GM23338 (cell line): ENCODE measurements at regions not wholly inside any gene's neighbourhood (a gene's known extent, or its start where the extent isn't known, plus 50 kb on each side); places are given as distances from the start of the nearest gene placed in this dataset.

Source experiments
- ATAC-seq: fragments of 200-7000 bp; cut with Tn5 transposase; 3 replicates; pipeline ENCODE4 v1.9.1; 2020
- DNase-seq: peaks from one replicate; pipeline ENCODE4 v3.0.0-alpha.2; 2015; ENCODE audit warnings: low spot score
- H2AFZ ChIP-seq: fragments of 200-600 bp; sonication (generic); 2 replicates; pipeline ENCODE4 v1.8.0; 2016; ENCODE audit warnings: antibody characterized with exemption, mild to moderate bottlenecking, moderate library complexity
- H3F3A ChIP-seq: fragments of 200-600 bp; sonication (generic); replicated peaks from 2 replicates; pipeline ENCODE4 v1.8.0; 2017; ENCODE audit warnings: antibody characterized with exemption, mixed run types, low read depth
- H3K27ac ChIP-seq: fragments of 200-600 bp; sonication (generic); 2 replicates; pipeline ENCODE4 v1.6.1; 2016; ENCODE audit warnings: low read depth
- H3K27me3 ChIP-seq: fragments of 200-600 bp; sonication (generic); 2 replicates; pipeline ENCODE4 v1.8.0; 2016; ENCODE audit warnings: mild to moderate bottlenecking, mixed run types, moderate library complexity; ENCODE audit not compliant: insufficient read depth
- H3K36me3 ChIP-seq: fragments of 200-600 bp; sonication (generic); 2 replicates; pipeline ENCODE4 v1.8.0; 2016; ENCODE audit warnings: mild to moderate bottlenecking; ENCODE audit not compliant: insufficient read depth
- H3K4me1 ChIP-seq: fragments of 200-600 bp; sonication (generic); 2 replicates; pipeline ENCODE4 v1.8.0; 2016; ENCODE audit warnings: mild to moderate bottlenecking, moderate library complexity; ENCODE audit not compliant: insufficient read depth
- H3K4me2 ChIP-seq: fragments of 200-600 bp; sonication (generic); 2 replicates; pipeline ENCODE4 v1.7.1; 2017; ENCODE audit warnings: mixed run types
- H3K4me3 ChIP-seq: fragments of 200-600 bp; sonication (generic); 2 replicates; pipeline ENCODE4 v1.6.1; 2016; ENCODE audit warnings: mixed run types
- H3K79me2 ChIP-seq: fragments of 200-600 bp; sonication (generic); replicated peaks from 2 replicates; pipeline ENCODE4 v1.8.0; 2017; ENCODE audit warnings: mild to moderate bottlenecking; ENCODE audit not compliant: insufficient read depth
- H3K9me2 ChIP-seq: fragments of 200-600 bp; sonication (generic); 2 replicates; pipeline ENCODE4 v1.8.0; 2017; ENCODE audit not compliant: insufficient read depth
- H4K20me1 ChIP-seq: fragments of 200-600 bp; sonication (generic); replicated peaks from 2 replicates; pipeline ENCODE4 v1.8.0; 2017; ENCODE audit warnings: mild to moderate bottlenecking; ENCODE audit not compliant: insufficient read depth
- H3K27ac Mint-ChIP-seq: 2 replicates; pipeline ENCODE4 v1.8.0; 2020; ENCODE audit warnings: inconsistent platforms, mild to moderate bottlenecking, moderate library complexity, mixed read lengths
- H3K27me3 Mint-ChIP-seq: 3 replicates; pipeline ENCODE4 v1.8.0; 2022; ENCODE audit warnings: low read depth, mild to moderate bottlenecking, moderate library complexity, mixed read lengths, inconsistent platforms; ENCODE audit not compliant: insufficient read depth, poor library complexity
- H3K36me3 Mint-ChIP-seq: 3 replicates; pipeline ENCODE4 v1.8.0; 2021; ENCODE audit warnings: low read depth, mild to moderate bottlenecking, inconsistent platforms, moderate library complexity, mixed read lengths
- H3K4me1 Mint-ChIP-seq: 3 replicates; pipeline ENCODE4 v1.8.0; 2020; ENCODE audit warnings: mild to moderate bottlenecking, inconsistent platforms, mixed read lengths
- H3K4me3 Mint-ChIP-seq: 3 replicates; pipeline ENCODE4 v1.8.0; 2021; ENCODE audit warnings: moderate library complexity, mild to moderate bottlenecking, inconsistent platforms, mixed read lengths
- H3K9me3 Mint-ChIP-seq: 3 replicates; pipeline ENCODE4 v1.8.0; 2020; ENCODE audit warnings: moderate library complexity, mild to moderate bottlenecking, inconsistent platforms, mixed read lengths
- CREB1 ChIP-seq: fragments of 250-450 bp; sonication (Bioruptor Pico); IDR thresholded peaks from 2 replicates; pipeline ENCODE4 v1.5.0; 2020; ENCODE audit warnings: low read depth, mild to moderate bottlenecking, moderate library complexity
- EZH2 ChIP-seq: fragments of 200-600 bp; sonication (generic); IDR thresholded peaks from one replicate; pipeline ENCODE4 v1.8.0; 2017; ENCODE audit warnings: antibody characterized with exemption, mild to moderate bottlenecking, low read depth; ENCODE audit not compliant: unreplicated experiment
- EZH2phosphoT487 ChIP-seq: fragments of 200-600 bp; sonication (generic); IDR thresholded peaks from one replicate; pipeline ENCODE4 v1.8.1; 2018; ENCODE audit warnings: antibody characterized with exemption; ENCODE audit not compliant: unreplicated experiment
- JUNB ChIP-seq: IDR thresholded peaks from one replicate; pipeline ENCODE4 v1.6.1; 2016; ENCODE audit warnings: antibody characterized with exemption; ENCODE audit not compliant: unreplicated experiment
- NANOG ChIP-seq: IDR thresholded peaks from 2 replicates; pipeline ENCODE4 v1.6.1; 2016; ENCODE audit warnings: antibody characterized with exemption, borderline replicate concordance
- STAT1 ChIP-seq: IDR thresholded peaks from one replicate; pipeline ENCODE4 v1.6.1; 2016; ENCODE audit warnings: antibody characterized with exemption; ENCODE audit not compliant: unreplicated experiment
- TF ChIP-seq, protein P1 (sequence below): fragments of 250-450 bp; sonication (Bioruptor Pico); IDR thresholded peaks from 2 replicates; pipeline ENCODE4 v1.5.0; 2020; ENCODE audit warnings: mild to moderate bottlenecking, moderate library complexity
- TF ChIP-seq, protein P2 (sequence below), 2 experiments: fragments of 200-600 bp in 1 of 2; sonication (generic) in 1 of 2; conservative IDR thresholded peaks; 2 replicates each; pipeline versions ENCODE4 v1.5.1 to v1.6.1; 2016 to 2017; ENCODE audit warnings: antibody characterized with exemption in 2 of 2, low read depth in 2 of 2, mild to moderate bottlenecking in 2 of 2, moderate library complexity in 1 of 2
- TF ChIP-seq, protein P3 (sequence below): IDR thresholded peaks from one replicate; pipeline ENCODE4 v1.6.1; 2018; ENCODE audit warnings: antibody characterized with exemption; ENCODE audit not compliant: unreplicated experiment

DNA sequence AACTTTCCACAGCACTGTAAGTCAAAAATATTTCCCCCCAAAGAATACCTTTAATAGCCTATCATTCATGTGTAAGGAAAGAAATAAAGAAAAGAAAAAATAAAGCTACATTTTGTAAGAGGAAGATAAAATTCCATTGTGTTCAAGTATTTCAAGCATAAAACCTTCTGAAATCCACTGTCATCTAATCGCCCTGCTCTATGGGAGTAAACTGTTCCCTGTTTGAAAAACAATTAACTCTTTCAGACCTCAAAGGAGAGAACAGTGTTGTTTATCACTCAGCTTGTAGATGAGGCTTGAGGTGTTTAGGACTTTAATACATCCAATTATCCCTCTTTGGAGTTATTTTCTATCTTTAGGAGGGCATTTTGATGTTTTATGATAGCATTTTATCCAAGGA lies 112.2 kb upstream of the REG3G start:
- ATAC-seq, result peak; percentile 78

DNA sequence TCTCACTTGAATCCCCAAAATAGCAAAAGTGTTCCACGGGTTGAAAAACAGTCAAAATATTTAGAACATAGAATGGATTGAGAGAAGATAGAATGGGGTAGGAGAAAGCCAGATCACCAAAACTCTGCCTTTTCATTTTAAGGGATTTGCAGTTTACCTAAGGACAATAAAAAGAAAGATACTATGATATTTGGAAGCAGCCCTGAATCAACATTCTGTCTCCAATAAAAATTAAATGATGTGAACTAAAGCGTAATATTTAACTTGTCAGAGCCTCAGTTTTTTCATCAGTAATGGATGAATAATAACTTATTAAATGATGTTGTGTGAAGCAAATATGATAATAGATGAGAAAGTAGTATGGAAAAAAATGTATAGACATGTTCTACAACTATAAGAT lies 100.2 kb upstream of the REG3G start:
- H3K27ac ChIP-seq, result no peak overlapping the region
- Mint-ChIP-seq H3K9me3 (no peaks in the 10 kb centered on the region), H3K27ac (no peak overlapping the region), H3K4me3 (no peak overlapping the region), H3K27me3 (no peaks in the 10 kb centered on the region), H3K36me3 (no peaks in the 10 kb centered on the region), H3K4me1 (no peaks in the 10 kb centered on the region)
- no peaks in the 10 kb centered on the region for H3K36me3 ChIP-seq
- no peaks in the 10 kb centered on the region for H3K27me3 ChIP-seq
- no peak for TF ChIP-seq EZH2phosphoT487
- TF ChIP-seq, protein P1, sequence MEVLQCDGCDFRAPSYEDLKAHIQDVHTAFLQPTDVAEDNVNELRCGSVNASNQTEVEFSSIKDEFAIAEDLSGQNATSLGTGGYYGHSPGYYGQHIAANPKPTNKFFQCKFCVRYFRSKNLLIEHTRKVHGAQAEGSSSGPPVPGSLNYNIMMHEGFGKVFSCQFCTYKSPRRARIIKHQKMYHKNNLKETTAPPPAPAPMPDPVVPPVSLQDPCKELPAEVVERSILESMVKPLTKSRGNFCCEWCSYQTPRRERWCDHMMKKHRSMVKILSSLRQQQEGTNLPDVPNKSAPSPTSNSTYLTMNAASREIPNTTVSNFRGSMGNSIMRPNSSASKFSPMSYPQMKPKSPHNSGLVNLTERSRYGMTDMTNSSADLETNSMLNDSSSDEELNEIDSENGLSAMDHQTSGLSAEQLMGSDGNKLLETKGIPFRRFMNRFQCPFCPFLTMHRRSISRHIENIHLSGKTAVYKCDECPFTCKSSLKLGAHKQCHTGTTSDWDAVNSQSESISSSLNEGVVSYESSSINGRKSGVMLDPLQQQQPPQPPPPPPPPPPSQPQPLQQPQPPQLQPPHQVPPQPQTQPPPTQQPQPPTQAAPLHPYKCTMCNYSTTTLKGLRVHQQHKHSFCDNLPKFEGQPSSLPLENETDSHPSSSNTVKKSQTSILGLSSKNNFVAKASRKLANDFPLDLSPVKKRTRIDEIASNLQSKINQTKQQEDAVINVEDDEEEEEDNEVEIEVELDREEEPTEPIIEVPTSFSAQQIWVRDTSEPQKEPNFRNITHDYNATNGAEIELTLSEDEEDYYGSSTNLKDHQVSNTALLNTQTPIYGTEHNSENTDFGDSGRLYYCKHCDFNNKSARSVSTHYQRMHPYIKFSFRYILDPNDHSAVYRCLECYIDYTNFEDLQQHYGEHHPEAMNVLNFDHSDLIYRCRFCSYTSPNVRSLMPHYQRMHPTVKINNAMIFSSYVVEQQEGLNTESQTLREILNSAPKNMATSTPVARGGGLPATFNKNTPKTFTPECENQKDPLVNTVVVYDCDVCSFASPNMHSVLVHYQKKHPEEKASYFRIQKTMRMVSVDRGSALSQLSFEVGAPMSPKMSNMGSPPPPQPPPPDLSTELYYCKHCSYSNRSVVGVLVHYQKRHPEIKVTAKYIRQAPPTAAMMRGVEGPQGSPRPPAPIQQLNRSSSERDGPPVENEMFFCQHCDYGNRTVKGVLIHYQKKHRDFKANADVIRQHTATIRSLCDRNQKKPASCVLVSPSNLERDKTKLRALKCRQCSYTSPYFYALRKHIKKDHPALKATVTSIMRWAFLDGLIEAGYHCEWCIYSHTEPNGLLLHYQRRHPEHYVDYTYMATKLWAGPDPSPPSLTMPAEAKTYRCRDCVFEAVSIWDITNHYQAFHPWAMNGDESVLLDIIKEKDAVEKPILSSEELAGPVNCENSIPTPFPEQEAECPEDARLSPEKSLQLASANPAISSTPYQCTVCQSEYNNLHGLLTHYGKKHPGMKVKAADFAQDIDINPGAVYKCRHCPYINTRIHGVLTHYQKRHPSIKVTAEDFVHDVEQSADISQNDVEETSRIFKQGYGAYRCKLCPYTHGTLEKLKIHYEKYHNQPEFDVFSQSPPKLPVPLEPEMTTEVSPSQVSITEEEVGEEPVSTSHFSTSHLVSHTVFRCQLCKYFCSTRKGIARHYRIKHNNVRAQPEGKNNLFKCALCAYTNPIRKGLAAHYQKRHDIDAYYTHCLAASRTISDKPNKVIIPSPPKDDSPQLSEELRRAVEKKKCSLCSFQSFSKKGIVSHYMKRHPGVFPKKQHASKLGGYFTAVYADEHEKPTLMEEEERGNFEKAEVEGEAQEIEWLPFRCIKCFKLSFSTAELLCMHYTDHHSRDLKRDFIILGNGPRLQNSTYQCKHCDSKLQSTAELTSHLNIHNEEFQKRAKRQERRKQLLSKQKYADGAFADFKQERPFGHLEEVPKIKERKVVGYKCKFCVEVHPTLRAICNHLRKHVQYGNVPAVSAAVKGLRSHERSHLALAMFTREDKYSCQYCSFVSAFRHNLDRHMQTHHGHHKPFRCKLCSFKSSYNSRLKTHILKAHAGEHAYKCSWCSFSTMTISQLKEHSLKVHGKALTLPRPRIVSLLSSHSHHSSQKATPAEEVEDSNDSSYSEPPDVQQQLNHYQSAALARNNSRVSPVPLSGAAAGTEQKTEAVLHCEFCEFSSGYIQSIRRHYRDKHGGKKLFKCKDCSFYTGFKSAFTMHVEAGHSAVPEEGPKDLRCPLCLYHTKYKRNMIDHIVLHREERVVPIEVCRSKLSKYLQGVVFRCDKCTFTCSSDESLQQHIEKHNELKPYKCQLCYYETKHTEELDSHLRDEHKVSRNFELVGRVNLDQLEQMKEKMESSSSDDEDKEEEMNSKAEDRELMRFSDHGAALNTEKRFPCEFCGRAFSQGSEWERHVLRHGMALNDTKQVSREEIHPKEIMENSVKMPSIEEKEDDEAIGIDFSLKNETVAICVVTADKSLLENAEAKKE (CRISPR knock-in tag), result no peak
- TF ChIP-seq STAT1, result no peak
- TF ChIP-seq, protein P2, sequence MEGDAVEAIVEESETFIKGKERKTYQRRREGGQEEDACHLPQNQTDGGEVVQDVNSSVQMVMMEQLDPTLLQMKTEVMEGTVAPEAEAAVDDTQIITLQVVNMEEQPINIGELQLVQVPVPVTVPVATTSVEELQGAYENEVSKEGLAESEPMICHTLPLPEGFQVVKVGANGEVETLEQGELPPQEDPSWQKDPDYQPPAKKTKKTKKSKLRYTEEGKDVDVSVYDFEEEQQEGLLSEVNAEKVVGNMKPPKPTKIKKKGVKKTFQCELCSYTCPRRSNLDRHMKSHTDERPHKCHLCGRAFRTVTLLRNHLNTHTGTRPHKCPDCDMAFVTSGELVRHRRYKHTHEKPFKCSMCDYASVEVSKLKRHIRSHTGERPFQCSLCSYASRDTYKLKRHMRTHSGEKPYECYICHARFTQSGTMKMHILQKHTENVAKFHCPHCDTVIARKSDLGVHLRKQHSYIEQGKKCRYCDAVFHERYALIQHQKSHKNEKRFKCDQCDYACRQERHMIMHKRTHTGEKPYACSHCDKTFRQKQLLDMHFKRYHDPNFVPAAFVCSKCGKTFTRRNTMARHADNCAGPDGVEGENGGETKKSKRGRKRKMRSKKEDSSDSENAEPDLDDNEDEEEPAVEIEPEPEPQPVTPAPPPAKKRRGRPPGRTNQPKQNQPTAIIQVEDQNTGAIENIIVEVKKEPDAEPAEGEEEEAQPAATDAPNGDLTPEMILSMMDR (conservative IDR thresholded peaks at IDR 0.05; ENCODE audit: low read depth in 2 of 2), result no peak
- TF ChIP-seq, protein P3, sequence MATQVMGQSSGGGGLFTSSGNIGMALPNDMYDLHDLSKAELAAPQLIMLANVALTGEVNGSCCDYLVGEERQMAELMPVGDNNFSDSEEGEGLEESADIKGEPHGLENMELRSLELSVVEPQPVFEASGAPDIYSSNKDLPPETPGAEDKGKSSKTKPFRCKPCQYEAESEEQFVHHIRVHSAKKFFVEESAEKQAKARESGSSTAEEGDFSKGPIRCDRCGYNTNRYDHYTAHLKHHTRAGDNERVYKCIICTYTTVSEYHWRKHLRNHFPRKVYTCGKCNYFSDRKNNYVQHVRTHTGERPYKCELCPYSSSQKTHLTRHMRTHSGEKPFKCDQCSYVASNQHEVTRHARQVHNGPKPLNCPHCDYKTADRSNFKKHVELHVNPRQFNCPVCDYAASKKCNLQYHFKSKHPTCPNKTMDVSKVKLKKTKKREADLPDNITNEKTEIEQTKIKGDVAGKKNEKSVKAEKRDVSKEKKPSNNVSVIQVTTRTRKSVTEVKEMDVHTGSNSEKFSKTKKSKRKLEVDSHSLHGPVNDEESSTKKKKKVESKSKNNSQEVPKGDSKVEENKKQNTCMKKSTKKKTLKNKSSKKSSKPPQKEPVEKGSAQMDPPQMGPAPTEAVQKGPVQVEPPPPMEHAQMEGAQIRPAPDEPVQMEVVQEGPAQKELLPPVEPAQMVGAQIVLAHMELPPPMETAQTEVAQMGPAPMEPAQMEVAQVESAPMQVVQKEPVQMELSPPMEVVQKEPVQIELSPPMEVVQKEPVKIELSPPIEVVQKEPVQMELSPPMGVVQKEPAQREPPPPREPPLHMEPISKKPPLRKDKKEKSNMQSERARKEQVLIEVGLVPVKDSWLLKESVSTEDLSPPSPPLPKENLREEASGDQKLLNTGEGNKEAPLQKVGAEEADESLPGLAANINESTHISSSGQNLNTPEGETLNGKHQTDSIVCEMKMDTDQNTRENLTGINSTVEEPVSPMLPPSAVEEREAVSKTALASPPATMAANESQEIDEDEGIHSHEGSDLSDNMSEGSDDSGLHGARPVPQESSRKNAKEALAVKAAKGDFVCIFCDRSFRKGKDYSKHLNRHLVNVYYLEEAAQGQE, result no peak
- TF ChIP-seq JUNB, result no peak
- no peak for TF ChIP-seq NANOG
- TF ChIP-seq EZH2, result no peak
- no peak for TF ChIP-seq CREB1 (CRISPR knock-in tag)
- H2AFZ ChIP-seq, result no peak overlapping the region
- no peak for DNase-seq
- H3K79me2 ChIP-seq, result no peaks in the 10 kb centered on the region
- no peak for ATAC-seq
- no peaks in the 10 kb centered on the region for H3F3A ChIP-seq
- H3K9me2 ChIP-seq, result no peaks in the 10 kb centered on the region
- no peak overlapping the region for H3K4me3 ChIP-seq
- H4K20me1 ChIP-seq, result no peaks in the 10 kb centered on the region
- H3K4me1 ChIP-seq, result no peaks in the 10 kb centered on the region
- no peak overlapping the region for H3K4me2 ChIP-seq

More for the DNA sequence above, 112.2 kb upstream of the REG3G start:
- Histone ChIP-seq H3K9me2 (no peaks in the 10 kb centered on the region; the same call in 1 of the 2 replicates), H3K36me3 (no peaks in the 10 kb centered on the region), H3F3A (no peaks in the 10 kb centered on the region), H3K4me3 (no peak overlapping the region), H4K20me1 (no peaks in the 10 kb centered on the region), H3K27me3 (no peaks in the 10 kb centered on the region), H2AFZ (no peak overlapping the region), H3K4me1 (peaks cover 16% of the 10 kb centered on the region), H3K4me2 (no peak overlapping the region), H3K27ac (no peak overlapping the region), H3K79me2 (no peaks in the 10 kb centered on the region)
- Mint-ChIP-seq H3K36me3 (no peaks in the 10 kb centered on the region), H3K27ac (peak overlapping the region; percentile 33; the same call in 1 of the 2 replicates), H3K27me3 (no peaks in the 10 kb centered on the region), H3K9me3 (no peaks in the 10 kb centered on the region), H3K4me1 (peaks cover 23% of the 10 kb centered on the region), H3K4me3 (no peak overlapping the region)
- peak; percentile 35 for DNase-seq
- peak; percentile 72 for TF ChIP-seq NANOG
- no peak for TF ChIP-seq EZH2
